ENCODE measurements at regions not wholly inside any gene's neighbourhood (a gene's known extent, or its start where the extent isn't known, plus 50 kb on each side); places are given as distances from the start of the nearest gene placed in this dataset.
"Not testable (repeated sequence)": the region's sequence is repeated elsewhere in the genome, so short reads cannot be mapped to it uniquely, and the experiment has no call there.

DNA sequence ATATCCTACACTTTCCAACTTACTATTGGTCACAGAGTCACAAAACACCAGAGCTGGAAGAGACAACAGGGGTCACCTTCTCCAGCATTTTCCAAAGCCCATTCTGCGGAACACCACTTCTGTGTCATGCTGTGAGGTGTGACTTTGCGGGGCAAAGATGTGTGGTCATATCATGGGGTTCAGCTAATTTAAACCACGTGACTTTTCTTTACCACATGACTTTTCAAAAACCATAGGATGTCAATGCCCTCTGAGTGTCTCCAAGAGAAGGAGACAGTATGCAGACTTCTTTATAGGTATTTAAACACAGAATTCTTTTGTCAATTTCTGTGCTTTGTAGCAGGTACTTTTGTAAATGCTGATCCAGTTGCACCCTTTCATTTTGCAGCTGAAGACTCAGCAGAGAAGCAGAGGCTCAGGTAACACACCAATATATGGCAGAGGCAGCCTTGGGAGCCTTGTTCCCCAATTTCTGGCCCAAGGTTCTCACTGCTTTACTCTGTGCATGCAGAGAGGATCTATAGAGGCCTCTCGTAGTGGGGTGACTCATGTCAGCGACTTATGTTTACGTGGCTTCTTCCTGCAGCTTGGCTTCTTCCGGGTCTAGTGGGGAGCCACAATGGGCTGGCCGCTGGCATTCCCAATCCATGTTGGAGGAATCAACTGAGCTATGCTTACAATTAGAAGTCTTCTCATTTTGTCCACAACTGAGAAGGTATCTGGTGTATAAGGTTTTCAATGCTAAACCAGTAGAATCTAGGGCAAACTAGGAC, 104.0 kb upstream of the RHOBTB1 start:
- Histone ChIP-seq H3K27ac (ENCODE audit: low read depth in 2 of 2, low read length in 2 of 2) (no peak overlapping the region), H3K9ac (ENCODE audit: low read depth in 1 of 2, low read length in 2 of 2) (no peak overlapping the region), H3K4me3 (ENCODE audit: low read length in 2 of 2) (no peak overlapping the region), H3K4me1 (ENCODE audit: control insufficient read depth in 2 of 2, insufficient read depth in 2 of 2, low read length in 2 of 2) (no peaks in the 10 kb centered on the region), H3K9me3 (ENCODE audit: control insufficient read depth in 2 of 2, low read length in 2 of 2) (no peaks in the 10 kb centered on the region), H3K27me3 (ENCODE audit: control insufficient read depth in 2 of 2, insufficient read depth in 2 of 2, low read length in 2 of 2) (no peaks in the 10 kb centered on the region), H3K36me3 (ENCODE audit: control insufficient read depth in 2 of 2, insufficient read depth in 2 of 2, low read length in 2 of 2) (no peaks in the 10 kb centered on the region)

DNA sequence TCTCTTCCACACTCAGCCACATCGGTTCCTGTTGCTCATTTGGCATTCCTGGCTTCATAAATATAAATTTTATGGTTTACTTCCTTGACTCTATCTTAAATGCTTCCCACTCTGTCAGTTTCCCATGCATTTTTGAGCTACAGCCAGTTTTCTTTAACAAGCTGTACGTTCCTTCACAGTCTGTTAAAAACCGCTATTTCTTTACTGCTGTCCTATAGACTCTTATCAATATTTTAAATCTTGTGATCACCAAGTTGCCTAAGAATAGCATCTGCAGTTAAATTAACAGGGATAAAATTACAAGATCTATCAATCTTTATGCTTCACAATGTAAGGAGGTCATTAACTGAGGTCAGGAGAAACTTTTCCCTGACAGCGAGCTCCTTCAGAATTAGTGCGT, 103.1 kb upstream of the RHOBTB1 start:
- Histone ChIP-seq H3K4me3 (ENCODE audit: low read length in 2 of 2) (no peak overlapping the region), H3K36me3 (ENCODE audit: control insufficient read depth in 2 of 2, insufficient read depth in 2 of 2, low read length in 2 of 2) (no peaks in the 10 kb centered on the region), H3K4me1 (ENCODE audit: control insufficient read depth in 2 of 2, insufficient read depth in 2 of 2, low read length in 2 of 2) (no peaks in the 10 kb centered on the region), H3K9ac (ENCODE audit: low read depth in 1 of 2, low read length in 2 of 2) (no peak overlapping the region), H3K27ac (ENCODE audit: low read depth in 2 of 2, low read length in 2 of 2) (no peak overlapping the region), H3K9me3 (ENCODE audit: control insufficient read depth in 2 of 2, low read length in 2 of 2) (no peaks in the 10 kb centered on the region), H3K27me3 (ENCODE audit: control insufficient read depth in 2 of 2, insufficient read depth in 2 of 2, low read length in 2 of 2) (no peaks in the 10 kb centered on the region)

DNA sequence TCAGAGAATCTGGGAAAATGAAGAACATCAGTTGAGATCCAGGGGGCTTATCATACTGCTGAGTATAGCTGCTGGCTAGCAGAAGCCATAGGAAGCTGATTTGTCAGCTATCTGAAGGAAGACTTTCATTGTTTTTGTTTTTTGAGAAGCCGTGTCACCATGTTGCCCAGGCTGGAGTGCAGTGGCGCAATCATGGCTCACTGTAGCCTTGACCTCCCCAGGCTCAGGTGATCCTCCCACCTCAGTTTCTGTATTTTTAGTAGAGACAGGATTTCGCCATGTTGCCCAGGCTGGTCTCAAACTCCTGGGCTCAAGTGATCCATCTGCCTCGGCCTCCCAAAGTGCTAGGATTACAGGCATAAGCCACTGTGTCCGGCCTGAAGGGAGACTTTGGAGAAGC, 101.5 kb upstream of the RHOBTB1 start:
- H3K36me3 ChIP-seq (ENCODE audit: control insufficient read depth in 2 of 2, insufficient read depth in 2 of 2, low read length in 2 of 2); H3K9me3 ChIP-seq (ENCODE audit: control insufficient read depth in 2 of 2, low read length in 2 of 2); H3K9ac ChIP-seq (ENCODE audit: low read depth in 1 of 2, low read length in 2 of 2); H3K4me3 ChIP-seq (ENCODE audit: low read length in 2 of 2); H3K27me3 ChIP-seq (ENCODE audit: control insufficient read depth in 2 of 2, insufficient read depth in 2 of 2, low read length in 2 of 2); H3K27ac ChIP-seq (ENCODE audit: low read depth in 2 of 2, low read length in 2 of 2); H3K4me1 ChIP-seq (ENCODE audit: control insufficient read depth in 2 of 2, insufficient read depth in 2 of 2, low read length in 2 of 2): not testable (repeated sequence)

DNA sequence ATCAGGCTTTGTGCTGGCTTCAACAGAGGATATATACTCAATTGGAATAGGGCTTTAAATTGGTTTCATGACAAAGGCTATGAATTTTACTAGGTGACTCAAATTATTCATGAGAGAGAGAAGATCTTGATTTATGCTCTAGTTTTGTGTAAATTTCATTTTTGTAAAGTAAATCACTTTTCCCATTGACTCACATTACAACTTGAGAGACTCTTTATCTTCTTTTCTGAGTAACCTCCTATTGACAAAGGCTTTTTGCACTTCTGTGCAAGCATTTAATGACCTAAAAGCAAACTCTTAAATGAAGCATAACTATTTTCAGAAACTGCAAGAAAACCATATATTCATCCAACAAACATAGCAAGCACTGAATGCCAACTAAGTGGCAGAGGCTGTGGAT, 98.5 kb upstream of the RHOBTB1 start:
- no peak overlapping the region for H3K4me3 ChIP-seq (ENCODE audit: low read length in 2 of 2)
- H3K9ac ChIP-seq (ENCODE audit: low read depth in 1 of 2, low read length in 2 of 2): no peak overlapping the region
- no peaks in the 10 kb centered on the region for H3K36me3 ChIP-seq (ENCODE audit: control insufficient read depth in 2 of 2, insufficient read depth in 2 of 2, low read length in 2 of 2)
- no peaks in the 10 kb centered on the region for H3K9me3 ChIP-seq (ENCODE audit: control insufficient read depth in 2 of 2, low read length in 2 of 2)
- no peaks in the 10 kb centered on the region for H3K4me1 ChIP-seq (ENCODE audit: control insufficient read depth in 2 of 2, insufficient read depth in 2 of 2, low read length in 2 of 2)
- H3K27ac ChIP-seq (ENCODE audit: low read depth in 2 of 2, low read length in 2 of 2): no peak overlapping the region
- H3K27me3 ChIP-seq (ENCODE audit: control insufficient read depth in 2 of 2, insufficient read depth in 2 of 2, low read length in 2 of 2): no peaks in the 10 kb centered on the region

DNA sequence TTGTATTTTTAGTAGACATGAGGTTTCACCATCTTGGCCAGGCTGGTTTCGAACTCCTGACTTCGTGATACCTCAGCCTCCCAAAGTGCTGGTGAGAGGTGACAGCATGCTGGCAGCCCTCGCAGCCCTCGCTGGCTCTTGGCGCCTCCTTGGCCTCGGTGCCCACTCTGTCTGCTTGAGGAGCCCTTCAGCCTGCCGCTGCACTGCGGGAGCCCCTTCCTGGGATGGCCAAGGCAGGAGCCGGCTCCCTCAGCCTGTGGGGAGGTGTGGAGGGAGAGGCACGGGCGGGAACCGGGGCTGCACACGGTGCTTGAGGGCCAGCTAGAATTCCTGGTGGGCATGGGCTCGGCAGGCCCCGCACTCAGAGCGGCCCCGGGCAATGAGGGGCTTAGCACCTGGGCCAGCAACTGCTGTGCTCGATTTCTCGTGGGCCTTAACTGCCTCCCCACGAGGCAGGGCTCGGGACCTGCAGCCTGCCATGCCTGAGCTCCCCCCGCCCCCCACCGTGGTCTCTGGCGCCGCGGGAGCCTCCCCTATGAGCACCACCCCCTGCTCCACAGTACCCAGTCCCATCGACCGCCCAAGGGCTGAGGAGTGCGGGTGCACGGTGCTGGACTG, 96.5 kb upstream of the RHOBTB1 start:
- Histone ChIP-seq H3K27ac (ENCODE audit: low read depth in 2 of 2, low read length in 2 of 2) (no peak overlapping the region), H3K9me3 (ENCODE audit: control insufficient read depth in 2 of 2, low read length in 2 of 2) (no peaks in the 10 kb centered on the region), H3K4me1 (ENCODE audit: control insufficient read depth in 2 of 2, insufficient read depth in 2 of 2, low read length in 2 of 2) (no peaks in the 10 kb centered on the region), H3K9ac (ENCODE audit: low read depth in 1 of 2, low read length in 2 of 2) (no peak overlapping the region), H3K4me3 (ENCODE audit: low read length in 2 of 2) (no peak overlapping the region), H3K36me3 (ENCODE audit: control insufficient read depth in 2 of 2, insufficient read depth in 2 of 2, low read length in 2 of 2) (no peaks in the 10 kb centered on the region), H3K27me3 (ENCODE audit: control insufficient read depth in 2 of 2, insufficient read depth in 2 of 2, low read length in 2 of 2) (no peaks in the 10 kb centered on the region)

DNA sequence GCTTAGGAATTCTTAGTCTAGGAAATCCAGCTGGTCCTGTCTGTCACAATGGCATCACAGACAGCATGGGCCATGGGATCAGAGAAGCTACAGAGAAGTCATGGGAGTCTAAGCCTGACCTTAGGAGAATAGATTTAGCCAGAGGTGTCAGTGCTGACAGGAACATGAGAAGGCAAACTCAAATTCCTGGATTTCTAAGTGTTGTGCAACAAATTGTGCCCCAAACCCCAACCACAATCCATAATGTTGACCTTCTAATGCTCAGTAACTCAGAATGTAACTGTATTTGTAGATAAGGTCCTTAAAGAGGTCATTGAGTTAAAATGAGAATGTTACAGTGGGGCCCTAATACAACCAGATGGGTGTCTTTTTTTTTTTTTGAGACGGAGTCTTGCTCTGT, 95.9 kb upstream of the RHOBTB1 start:
- no peak overlapping the region for H3K27ac ChIP-seq (ENCODE audit: low read depth in 2 of 2, low read length in 2 of 2)
- no peaks in the 10 kb centered on the region for H3K9me3 ChIP-seq (ENCODE audit: control insufficient read depth in 2 of 2, low read length in 2 of 2)
- no peaks in the 10 kb centered on the region for H3K36me3 ChIP-seq (ENCODE audit: control insufficient read depth in 2 of 2, insufficient read depth in 2 of 2, low read length in 2 of 2)
- no peak overlapping the region for H3K4me3 ChIP-seq (ENCODE audit: low read length in 2 of 2)
- H3K27me3 ChIP-seq (ENCODE audit: control insufficient read depth in 2 of 2, insufficient read depth in 2 of 2, low read length in 2 of 2): no peaks in the 10 kb centered on the region
- H3K4me1 ChIP-seq (ENCODE audit: control insufficient read depth in 2 of 2, insufficient read depth in 2 of 2, low read length in 2 of 2): no peaks in the 10 kb centered on the region
- H3K9ac ChIP-seq (ENCODE audit: low read depth in 1 of 2, low read length in 2 of 2): no peak overlapping the region

DNA sequence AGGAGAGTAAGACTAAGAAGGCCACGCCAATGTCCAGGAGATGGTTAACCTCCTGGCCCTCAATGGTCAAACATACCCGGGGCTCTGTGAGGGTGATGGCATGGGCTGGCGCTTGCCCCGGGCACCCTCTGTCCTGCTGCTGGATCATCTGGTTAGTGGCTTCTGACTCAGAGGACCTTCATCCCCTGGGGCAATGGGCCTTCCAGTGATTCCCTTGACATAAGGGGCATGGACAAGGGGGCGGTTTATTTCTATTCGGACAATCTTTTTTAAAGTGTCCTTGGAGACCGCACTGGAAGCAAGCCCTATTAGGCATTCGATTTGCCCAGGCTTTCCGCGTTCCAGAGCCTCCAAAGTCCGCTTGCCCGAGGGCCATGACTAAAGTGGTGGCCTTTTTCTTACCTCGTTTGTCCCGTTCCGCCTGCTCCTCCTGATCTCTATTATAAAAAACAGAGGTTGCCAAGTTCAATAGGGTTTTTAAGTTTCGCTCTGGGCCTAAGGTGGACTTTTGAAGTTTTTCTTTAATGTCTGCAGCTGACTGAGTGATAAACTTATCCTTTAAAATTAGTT, 93.4 kb upstream of the RHOBTB1 start:
- not testable (repeated sequence) for H3K9me3 ChIP-seq (ENCODE audit: control insufficient read depth in 2 of 2, low read length in 2 of 2); H3K9ac ChIP-seq (ENCODE audit: low read depth in 1 of 2, low read length in 2 of 2); H3K27me3 ChIP-seq (ENCODE audit: control insufficient read depth in 2 of 2, insufficient read depth in 2 of 2, low read length in 2 of 2); H3K4me1 ChIP-seq (ENCODE audit: control insufficient read depth in 2 of 2, insufficient read depth in 2 of 2, low read length in 2 of 2); H3K27ac ChIP-seq (ENCODE audit: low read depth in 2 of 2, low read length in 2 of 2); H3K36me3 ChIP-seq (ENCODE audit: control insufficient read depth in 2 of 2, insufficient read depth in 2 of 2, low read length in 2 of 2); H3K4me3 ChIP-seq (ENCODE audit: low read length in 2 of 2)

DNA sequence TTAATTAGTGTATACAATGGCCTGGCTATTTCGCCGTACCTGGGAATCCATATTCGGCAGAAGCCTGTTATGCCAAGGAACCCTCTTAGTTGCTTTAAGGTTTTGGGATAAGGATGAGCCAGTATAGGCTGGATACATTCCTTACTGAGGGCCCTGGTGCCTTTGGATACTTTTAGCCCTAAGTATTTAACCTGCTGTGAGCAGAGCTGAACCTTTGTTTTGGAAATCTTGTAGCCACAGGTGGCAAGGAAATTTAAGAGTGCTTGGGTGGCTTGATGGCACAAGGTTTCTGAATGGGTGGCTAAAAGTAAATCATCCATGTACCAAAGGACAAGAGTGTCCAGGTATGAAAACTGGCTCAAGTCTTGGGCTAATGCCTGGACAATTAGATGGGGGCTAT, 92.2 kb upstream of the RHOBTB1 start:
- H3K27ac ChIP-seq (ENCODE audit: low read depth in 2 of 2, low read length in 2 of 2); H3K9me3 ChIP-seq (ENCODE audit: control insufficient read depth in 2 of 2, low read length in 2 of 2); H3K4me1 ChIP-seq (ENCODE audit: control insufficient read depth in 2 of 2, insufficient read depth in 2 of 2, low read length in 2 of 2); H3K9ac ChIP-seq (ENCODE audit: low read depth in 1 of 2, low read length in 2 of 2); H3K27me3 ChIP-seq (ENCODE audit: control insufficient read depth in 2 of 2, insufficient read depth in 2 of 2, low read length in 2 of 2); H3K4me3 ChIP-seq (ENCODE audit: low read length in 2 of 2); H3K36me3 ChIP-seq (ENCODE audit: control insufficient read depth in 2 of 2, insufficient read depth in 2 of 2, low read length in 2 of 2): not testable (repeated sequence)

DNA sequence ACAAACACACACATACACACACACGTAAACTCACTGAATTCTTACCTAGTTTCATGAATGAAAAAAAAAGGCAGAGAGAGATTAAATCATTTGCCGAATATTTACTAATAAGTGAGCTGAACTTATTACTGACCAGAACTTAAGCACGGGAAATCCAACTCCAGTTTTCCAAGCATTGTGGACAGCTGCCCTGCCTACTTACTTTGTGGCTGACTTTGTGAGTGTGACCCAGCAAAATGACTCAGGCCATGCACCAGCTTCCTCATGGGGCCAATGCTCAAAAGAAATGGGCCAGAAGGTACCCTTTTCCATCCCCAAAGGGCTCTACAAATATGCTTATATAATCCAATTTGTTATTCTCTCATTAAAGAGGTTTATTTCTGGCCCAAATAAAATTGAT, 87.4 kb upstream of the RHOBTB1 start:
- Histone ChIP-seq H3K27me3 (ENCODE audit: control insufficient read depth in 2 of 2, insufficient read depth in 2 of 2, low read length in 2 of 2) (no peaks in the 10 kb centered on the region), H3K9ac (ENCODE audit: low read depth in 1 of 2, low read length in 2 of 2) (no peak overlapping the region), H3K4me1 (ENCODE audit: control insufficient read depth in 2 of 2, insufficient read depth in 2 of 2, low read length in 2 of 2) (no peaks in the 10 kb centered on the region), H3K36me3 (ENCODE audit: control insufficient read depth in 2 of 2, insufficient read depth in 2 of 2, low read length in 2 of 2) (no peaks in the 10 kb centered on the region), H3K9me3 (ENCODE audit: control insufficient read depth in 2 of 2, low read length in 2 of 2) (no peaks in the 10 kb centered on the region), H3K27ac (ENCODE audit: low read depth in 2 of 2, low read length in 2 of 2) (no peak overlapping the region), H3K4me3 (ENCODE audit: low read length in 2 of 2) (no peak overlapping the region)

DNA sequence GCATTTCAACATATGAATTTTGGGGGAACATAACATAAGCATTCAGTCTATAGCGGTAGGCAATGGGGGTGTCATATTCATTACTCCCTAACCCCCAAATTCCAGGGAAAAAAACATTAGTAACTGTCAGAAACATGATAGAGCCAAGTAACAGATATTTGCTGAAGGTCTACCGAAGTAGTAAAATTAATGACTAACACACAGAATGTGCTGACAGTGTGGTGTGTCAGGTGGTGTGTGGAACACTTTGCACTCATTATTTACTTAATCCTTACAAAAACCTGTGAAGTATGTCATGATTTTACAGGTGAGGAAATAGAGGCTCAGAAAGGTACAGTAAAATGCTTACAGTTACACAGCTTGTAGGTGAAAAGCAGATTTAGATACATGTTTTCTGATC, 85.4 kb upstream of the RHOBTB1 start:
- Histone ChIP-seq H3K27me3 (ENCODE audit: control insufficient read depth in 2 of 2, insufficient read depth in 2 of 2, low read length in 2 of 2) (no peaks in the 10 kb centered on the region), H3K36me3 (ENCODE audit: control insufficient read depth in 2 of 2, insufficient read depth in 2 of 2, low read length in 2 of 2) (no peaks in the 10 kb centered on the region), H3K27ac (ENCODE audit: low read depth in 2 of 2, low read length in 2 of 2) (no peak overlapping the region), H3K9me3 (ENCODE audit: control insufficient read depth in 2 of 2, low read length in 2 of 2) (no peaks in the 10 kb centered on the region), H3K4me1 (ENCODE audit: control insufficient read depth in 2 of 2, insufficient read depth in 2 of 2, low read length in 2 of 2) (no peaks in the 10 kb centered on the region), H3K9ac (ENCODE audit: low read depth in 1 of 2, low read length in 2 of 2) (no peak overlapping the region), H3K4me3 (ENCODE audit: low read length in 2 of 2) (no peak overlapping the region)
